PC-9 (cell line): ENCODE measurements at regions not wholly inside any gene's neighbourhood (a gene's known extent, or its start where the extent isn't known, plus 50 kb on each side); places are given as distances from the start of the nearest gene placed in this dataset.

Source experiments
- CTCF ChIP-seq: fragments of 200-600 bp; sonication (generic); conservative IDR thresholded peaks from 2 replicates; pipeline ENCODE4 v1.6.1; 2017; ENCODE audit warnings: mixed run types, antibody characterized with exemption, mild to moderate bottlenecking, moderate library complexity
- EZH2 ChIP-seq: fragments of 200-600 bp; sonication (generic); IDR thresholded peaks from 2 replicates; pipeline ENCODE4 v1.8.0; 2017; ENCODE audit warnings: antibody characterized with exemption, low read depth

- no peak for TF ChIP-seq CTCF
- no peak for TF ChIP-seq EZH2
These were observed 668.0 kb downstream of the BRD1 start for GRCh38 chr22:49159711-49160110.
